ENCODE measurements at regions not wholly inside any gene's neighbourhood (a gene's known extent, or its start where the extent isn't known, plus 50 kb on each side); places are given as distances from the start of the nearest gene placed in this dataset.

DNA sequence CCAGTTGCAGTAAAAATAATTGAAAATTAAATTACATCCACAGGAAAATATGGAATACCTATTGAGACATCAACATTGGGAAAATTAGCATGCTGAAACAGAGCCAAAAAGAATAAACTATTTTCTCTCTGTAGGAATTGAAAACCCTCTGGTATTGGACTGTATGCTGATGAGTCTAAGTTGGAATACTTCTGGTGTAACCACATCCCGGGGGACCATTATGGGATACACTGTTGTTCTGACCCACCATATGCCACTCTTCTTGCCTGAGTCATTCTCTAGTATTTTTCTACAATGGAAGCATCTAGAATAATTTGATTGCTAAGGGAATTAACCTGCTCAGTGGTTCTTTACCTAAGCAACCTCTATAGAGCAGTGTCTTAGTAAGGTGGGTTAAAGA lies 640.7 kb upstream of the AGA start:
- DNase-seq (ENCODE audit: low spot score) = no peak
- no peaks in the 10 kb centered on the region for H3K36me3 ChIP-seq (ENCODE audit: low read depth)
- no peak overlapping the region for H3K4me3 ChIP-seq (ENCODE audit: severe bottlenecking)
- H3K27me3 ChIP-seq (ENCODE audit: insufficient read depth, poor library complexity, severe bottlenecking) = no peaks in the 10 kb centered on the region
- H3K27ac ChIP-seq (ENCODE audit: poor library complexity, severe bottlenecking) = no peak overlapping the region
- no peaks in the 10 kb centered on the region for H3K9me3 ChIP-seq (ENCODE audit: severe bottlenecking)
- TF ChIP-seq, protein P1, sequence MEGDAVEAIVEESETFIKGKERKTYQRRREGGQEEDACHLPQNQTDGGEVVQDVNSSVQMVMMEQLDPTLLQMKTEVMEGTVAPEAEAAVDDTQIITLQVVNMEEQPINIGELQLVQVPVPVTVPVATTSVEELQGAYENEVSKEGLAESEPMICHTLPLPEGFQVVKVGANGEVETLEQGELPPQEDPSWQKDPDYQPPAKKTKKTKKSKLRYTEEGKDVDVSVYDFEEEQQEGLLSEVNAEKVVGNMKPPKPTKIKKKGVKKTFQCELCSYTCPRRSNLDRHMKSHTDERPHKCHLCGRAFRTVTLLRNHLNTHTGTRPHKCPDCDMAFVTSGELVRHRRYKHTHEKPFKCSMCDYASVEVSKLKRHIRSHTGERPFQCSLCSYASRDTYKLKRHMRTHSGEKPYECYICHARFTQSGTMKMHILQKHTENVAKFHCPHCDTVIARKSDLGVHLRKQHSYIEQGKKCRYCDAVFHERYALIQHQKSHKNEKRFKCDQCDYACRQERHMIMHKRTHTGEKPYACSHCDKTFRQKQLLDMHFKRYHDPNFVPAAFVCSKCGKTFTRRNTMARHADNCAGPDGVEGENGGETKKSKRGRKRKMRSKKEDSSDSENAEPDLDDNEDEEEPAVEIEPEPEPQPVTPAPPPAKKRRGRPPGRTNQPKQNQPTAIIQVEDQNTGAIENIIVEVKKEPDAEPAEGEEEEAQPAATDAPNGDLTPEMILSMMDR (IDR thresholded peaks at IDR 0.05; ENCODE audit: poor library complexity, severe bottlenecking) = no peak
- no peaks in the 10 kb centered on the region for H3K4me1 ChIP-seq (ENCODE audit: insufficient read depth, poor library complexity, severe bottlenecking)
- ATAC-seq (ENCODE audit: low read depth) = no peak

DNA sequence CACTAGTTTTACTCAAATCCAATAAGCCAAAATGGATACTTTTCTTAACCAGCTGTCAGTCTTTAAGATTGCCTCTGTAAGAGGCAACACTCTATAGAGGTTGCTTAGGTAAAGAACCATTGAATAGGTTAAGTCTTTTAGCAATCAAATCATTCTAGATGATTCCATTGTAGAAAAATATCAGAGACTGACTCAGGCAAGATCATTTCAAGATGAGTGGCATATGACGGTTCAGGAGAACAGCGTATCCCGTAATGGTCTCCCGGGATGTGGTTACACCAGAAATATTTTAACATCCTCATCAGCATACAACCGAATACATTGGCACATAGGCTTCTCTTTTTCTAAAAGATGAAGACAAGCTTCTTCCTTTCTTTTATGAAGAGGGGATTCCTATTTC lies 641.7 kb upstream of the AGA start:
- H3K36me3 ChIP-seq (ENCODE audit: low read depth) = no peaks in the 10 kb centered on the region
- no peaks in the 10 kb centered on the region for H3K27me3 ChIP-seq (ENCODE audit: insufficient read depth, poor library complexity, severe bottlenecking)
- TF ChIP-seq, protein P1 (IDR thresholded peaks at IDR 0.05; ENCODE audit: poor library complexity, severe bottlenecking) = no peak
- no peaks in the 10 kb centered on the region for H3K9me3 ChIP-seq (ENCODE audit: severe bottlenecking)
- no peaks in the 10 kb centered on the region for H3K4me1 ChIP-seq (ENCODE audit: insufficient read depth, poor library complexity, severe bottlenecking)
- no peak for DNase-seq (ENCODE audit: low spot score)
- H3K4me3 ChIP-seq (ENCODE audit: severe bottlenecking) = no peak overlapping the region
- no peak for ATAC-seq (ENCODE audit: low read depth)
- no peak overlapping the region for H3K27ac ChIP-seq (ENCODE audit: poor library complexity, severe bottlenecking)

DNA sequence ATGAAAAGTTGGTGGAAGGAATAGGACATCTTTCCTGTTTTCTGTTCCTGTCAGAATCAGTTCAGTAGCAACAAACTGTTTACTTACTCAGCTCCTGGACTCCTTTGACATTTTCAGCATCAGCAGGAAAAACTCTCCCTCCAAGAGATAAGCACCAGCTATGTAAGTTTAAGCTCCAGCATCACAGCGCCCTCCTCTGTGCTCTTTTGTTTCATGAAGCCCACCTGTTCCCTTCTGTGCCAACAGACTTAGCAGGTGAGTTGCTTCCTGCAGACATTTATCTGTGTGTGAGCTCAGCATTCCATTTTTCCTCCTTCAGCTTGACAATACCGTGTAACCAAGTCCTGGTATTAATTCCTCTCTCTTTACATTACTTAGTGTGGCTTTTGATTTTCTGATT lies 644.1 kb upstream of the AGA start:
- Histone ChIP-seq H3K9me3 (ENCODE audit: severe bottlenecking) (no peaks in the 10 kb centered on the region), H3K27me3 (ENCODE audit: insufficient read depth, poor library complexity, severe bottlenecking) (no peaks in the 10 kb centered on the region), H3K27ac (ENCODE audit: poor library complexity, severe bottlenecking) (no peak overlapping the region), H3K36me3 (ENCODE audit: low read depth) (no peaks in the 10 kb centered on the region), H3K4me1 (ENCODE audit: insufficient read depth, poor library complexity, severe bottlenecking) (no peaks in the 10 kb centered on the region), H3K4me3 (ENCODE audit: severe bottlenecking) (no peak overlapping the region)
- no peak for DNase-seq (ENCODE audit: low spot score)
- TF ChIP-seq, protein P1 (IDR thresholded peaks at IDR 0.05; ENCODE audit: poor library complexity, severe bottlenecking) = no peak
- ATAC-seq (ENCODE audit: low read depth) = no peak

DNA sequence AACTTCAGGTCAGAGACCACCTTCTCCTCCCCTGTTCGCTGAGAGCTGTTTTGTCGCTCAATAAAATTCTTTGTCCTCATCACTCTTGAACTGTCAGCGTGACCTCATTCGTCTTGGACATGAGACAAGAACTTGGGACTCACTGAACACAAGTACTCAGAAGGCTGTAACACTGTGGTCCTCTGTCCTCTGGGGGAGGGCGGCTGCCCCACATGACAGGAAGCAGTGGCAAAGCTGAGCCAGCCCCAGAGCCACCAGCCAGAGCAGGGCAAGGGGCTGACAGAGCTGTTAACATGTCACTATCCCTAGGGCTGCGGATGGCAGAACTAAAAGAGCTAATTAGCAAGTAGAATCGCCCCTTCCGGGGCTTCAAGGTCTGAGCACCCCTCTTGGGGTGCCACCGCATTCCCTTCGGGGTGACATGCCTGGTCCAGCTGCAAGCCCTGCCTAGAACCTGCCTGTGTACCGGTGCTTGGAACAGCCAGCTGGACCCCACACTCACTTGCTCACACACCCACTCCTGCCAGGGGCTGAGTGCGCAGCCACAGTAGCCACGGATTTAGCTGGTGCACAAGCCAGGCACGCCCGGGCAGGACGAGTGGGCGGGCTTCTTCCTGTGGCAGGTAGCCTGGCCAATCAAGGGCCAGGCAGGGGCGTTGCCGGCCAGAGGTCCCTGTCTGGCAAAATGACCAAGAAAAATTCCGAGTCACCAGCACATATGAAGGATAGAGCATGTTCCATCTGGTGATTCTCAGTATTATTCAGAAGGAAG lies 648.6 kb upstream of the AGA start:
- TF ChIP-seq, protein P1 (IDR thresholded peaks at IDR 0.05; ENCODE audit: poor library complexity, severe bottlenecking) = no peak
- no peak for DNase-seq (ENCODE audit: low spot score)
- H3K27ac ChIP-seq (ENCODE audit: poor library complexity, severe bottlenecking) = no peak overlapping the region
- H3K9me3 ChIP-seq (ENCODE audit: severe bottlenecking) = no peaks in the 10 kb centered on the region
- H3K4me3 ChIP-seq (ENCODE audit: severe bottlenecking) = no peak overlapping the region
- no peak for ATAC-seq (ENCODE audit: low read depth)
- H3K36me3 ChIP-seq (ENCODE audit: low read depth) = no peaks in the 10 kb centered on the region
- H3K4me1 ChIP-seq (ENCODE audit: insufficient read depth, poor library complexity, severe bottlenecking) = no peaks in the 10 kb centered on the region
- H3K27me3 ChIP-seq (ENCODE audit: insufficient read depth, poor library complexity, severe bottlenecking) = no peaks in the 10 kb centered on the region

DNA sequence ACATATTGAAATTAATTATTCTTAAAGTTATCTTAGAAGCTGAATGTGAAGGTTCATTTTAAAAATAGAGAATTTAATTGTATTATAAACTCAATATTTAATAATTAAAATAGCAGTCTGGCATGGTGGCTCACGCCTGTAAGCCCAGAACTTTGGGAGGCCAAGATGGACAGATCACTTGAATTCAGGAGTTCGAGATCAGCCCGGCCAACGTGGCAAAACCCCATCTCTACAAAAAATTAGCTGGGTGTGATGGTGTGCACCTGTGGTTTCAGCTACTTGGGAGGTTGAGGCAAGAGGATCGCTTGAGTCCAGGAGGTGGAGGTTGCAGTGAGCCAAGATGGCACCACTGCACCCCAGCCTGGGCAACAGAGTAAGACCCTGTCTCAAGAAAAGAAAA lies 659.9 kb upstream of the AGA start:
- TF ChIP-seq, protein P1 (IDR thresholded peaks at IDR 0.05; ENCODE audit: poor library complexity, severe bottlenecking) = no peak
- Histone ChIP-seq H3K27me3 (ENCODE audit: insufficient read depth, poor library complexity, severe bottlenecking) (no peaks in the 10 kb centered on the region), H3K4me1 (ENCODE audit: insufficient read depth, poor library complexity, severe bottlenecking) (no peaks in the 10 kb centered on the region), H3K9me3 (ENCODE audit: severe bottlenecking) (no peaks in the 10 kb centered on the region), H3K4me3 (ENCODE audit: severe bottlenecking) (no peak overlapping the region), H3K27ac (ENCODE audit: poor library complexity, severe bottlenecking) (no peak overlapping the region), H3K36me3 (ENCODE audit: low read depth) (no peaks in the 10 kb centered on the region)
- ATAC-seq (ENCODE audit: low read depth) = no peak
- no peak for DNase-seq (ENCODE audit: low spot score)

Measured in RWPE2 (cell line).